H1 (cell line): ENCODE measurements at regions not wholly inside any gene's neighbourhood (a gene's known extent, or its start where the extent isn't known, plus 50 kb on each side); places are given as distances from the start of the nearest gene placed in this dataset.

Experiments
- CTCF ChIA-PET: fragments of 300-600 bp; sonication (Branson Sonifier 250); formaldehyde crosslinking; loops from one replicate; lab custom pipeline; 2021; ENCODE audit not compliant: partially characterized antibody; lab: Charles Lee
- POLR2A ChIA-PET: fragments of 300-600 bp; sonication (Branson Sonifier 250); formaldehyde crosslinking; loops from one replicate; lab custom pipeline; 2021; ENCODE audit warnings: inconsistent platforms; ENCODE audit not compliant: partially characterized antibody; lab: Charles Lee
- DNase-seq, 2 experiments: peaks; one replicate each; pipeline versions ENCODE4 v3.0.0 to v3.0.0-alpha.2; 2010 to 2022; ENCODE audit warnings: low spot score in 2 of 2, low read depth in 1 of 2, mixed read lengths in 1 of 2
- FAIRE-seq: peaks from 2 replicates; lab custom pipeline; 2011; peaks lifted over from hg19 to GRCh38; lab: Jason Lieb, UNC
- H2AFZ ChIP-seq: 2 replicates; pipeline ENCODE4 v1.8.1; 2012; ENCODE audit warnings: low read length, inconsistent platforms
- H2AK5ac ChIP-seq: 2 replicates; pipeline ENCODE4 v1.6.1; 2013; ENCODE audit warnings: low read depth, low read length
- H2BK120ac ChIP-seq: replicated peaks from 2 replicates; pipeline ENCODE3; 2013; ENCODE audit warnings: low read depth, low read length, inconsistent platforms
- H2BK12ac ChIP-seq: 2 replicates; pipeline ENCODE4 v1.6.1; 2013; ENCODE audit warnings: low read depth, low read length
- H2BK15ac ChIP-seq: 2 replicates; pipeline ENCODE4 v1.6.1; 2013; ENCODE audit warnings: low read length
- H2BK20ac ChIP-seq: 2 replicates; pipeline ENCODE4 v1.6.1; 2013; ENCODE audit warnings: low read length
- H2BK5ac ChIP-seq: 2 replicates; pipeline ENCODE4 v1.6.1; 2013; ENCODE audit warnings: low read depth, low read length
- H3K14ac ChIP-seq: 2 replicates; pipeline ENCODE4 v1.6.1; 2013; ENCODE audit warnings: inconsistent platforms; ENCODE audit not compliant: insufficient read length
- H3K18ac ChIP-seq: 2 replicates; pipeline ENCODE4 v1.6.1; 2013; ENCODE audit warnings: low read length; ENCODE audit errors: extremely low read depth
- H3K23ac ChIP-seq: 2 replicates; pipeline ENCODE4 v1.6.1; 2013; ENCODE audit warnings: inconsistent platforms; ENCODE audit not compliant: insufficient read length
- H3K23me2 ChIP-seq: 2 replicates; pipeline ENCODE4 v1.6.1; 2013; ENCODE audit warnings: low read depth, low read length
- H3K27ac ChIP-seq: 2 replicates; pipeline ENCODE4 v1.6.1; 2011; ENCODE audit warnings: low read depth, low read length, inconsistent platforms
- H3K27me3 ChIP-seq, 4 experiments: replicated peaks in 1 of 4; 1 replicate in 1 of 4; 2 replicates in 3 of 4; pipeline versions ENCODE4 v1.6.1 to v1.8.1; 2011 to 2013; ENCODE audit warnings: low read length in 3 of 4, mild to moderate bottlenecking in 3 of 4, inconsistent platforms in 2 of 4, mixed read lengths in 2 of 4, moderate library complexity in 1 of 4; ENCODE audit not compliant: control insufficient read depth in 3 of 4, insufficient read depth in 3 of 4; ENCODE audit errors: extremely low read depth in 1 of 4
- H3K36me3 ChIP-seq, 4 experiments: 2 replicates each; pipeline versions ENCODE4 v1.6.1 to v1.8.1; 2011 to 2013; ENCODE audit warnings: mild to moderate bottlenecking in 4 of 4, low read length in 3 of 4, moderate library complexity in 2 of 4, control low read depth in 1 of 4, inconsistent platforms in 1 of 4; ENCODE audit not compliant: insufficient read depth in 4 of 4, control insufficient read depth in 2 of 4
- H3K4ac ChIP-seq: replicated peaks from 2 replicates; pipeline ENCODE3; 2013; ENCODE audit warnings: low read length, low read depth, mixed read lengths, inconsistent platforms; ENCODE audit not compliant: insufficient read length
- H3K4me1 ChIP-seq, 4 experiments: replicated peaks in 1 of 4; 1 replicate in 1 of 4; 2 replicates in 3 of 4; pipeline versions ENCODE4 v1.6.1 to v1.8.1; 2011 to 2013; ENCODE audit warnings: low read length in 3 of 4, inconsistent platforms in 2 of 4, mixed read lengths in 1 of 4; ENCODE audit not compliant: insufficient read depth in 4 of 4, control insufficient read depth in 3 of 4
- H3K4me2 ChIP-seq, 2 experiments: 2 replicates each; pipeline versions ENCODE4 v1.6.1 to v1.8.1; 2011 to 2013; ENCODE audit warnings: low read depth in 2 of 2, low read length in 2 of 2, control low read depth in 1 of 2, inconsistent platforms in 1 of 2, mild to moderate bottlenecking in 1 of 2; ENCODE audit not compliant: insufficient read depth in 1 of 2
- H3K4me3 ChIP-seq, 4 experiments: fragments of 200-600, 300-600 bp in 1 of 4; sonication (generic), shearing (Covaris generic), sonication (Bioruptor Twin) in 1 of 4; 2 replicates each; pipeline versions ENCODE4 v1.5.1 to v1.8.1; 2011 to 2016; ENCODE audit warnings: low read length in 4 of 4, low read depth in 3 of 4, control low read depth in 2 of 4, inconsistent platforms in 2 of 4, mild to moderate bottlenecking in 2 of 4, mixed read lengths in 1 of 4, moderate library complexity in 1 of 4; ENCODE audit not compliant: insufficient read depth in 2 of 4; ENCODE audit errors: extremely low read depth in 1 of 4
- H3K56ac ChIP-seq: replicated peaks from 2 replicates; pipeline ENCODE3; 2013; ENCODE audit warnings: low read depth, mild to moderate bottlenecking, mixed read lengths, low read length, inconsistent platforms; ENCODE audit not compliant: insufficient read length
- H3K79me1 ChIP-seq: 2 replicates; pipeline ENCODE4 v1.6.1; 2013; ENCODE audit warnings: low read depth, low read length, control low read depth
- H3K79me2 ChIP-seq, 2 experiments: 2 replicates each; pipeline versions ENCODE4 v1.6.1 to v1.8.1; 2012 to 2013; ENCODE audit warnings: low read length in 2 of 2, mild to moderate bottlenecking in 2 of 2, inconsistent platforms in 1 of 2; ENCODE audit not compliant: insufficient read depth in 2 of 2, control insufficient read depth in 1 of 2
- H3K9ac ChIP-seq, 4 experiments: replicated peaks in 1 of 4; 1 replicate in 1 of 4; 2 replicates in 3 of 4; pipeline versions ENCODE4 v1.6.1 to v1.8.1; 2011 to 2013; ENCODE audit warnings: low read depth in 3 of 4, low read length in 3 of 4, control low read depth in 2 of 4, mild to moderate bottlenecking in 2 of 4, moderate library complexity in 2 of 4, inconsistent platforms in 1 of 4; ENCODE audit errors: extremely low read depth in 1 of 4
- H3K9me3 ChIP-seq, 2 experiments: 2 replicates each; pipeline versions ENCODE4 v1.6.1 to v1.8.1; 2012 to 2013; ENCODE audit warnings: mild to moderate bottlenecking in 2 of 2, moderate library complexity in 2 of 2, control low read depth in 1 of 2, inconsistent platforms in 1 of 2, low read depth in 1 of 2, low read length in 1 of 2, mixed read lengths in 1 of 2; ENCODE audit not compliant: insufficient read depth in 2 of 2
- H4K20me1 ChIP-seq, 2 experiments: replicated peaks in 1 of 2; 2 replicates each; pipeline versions ENCODE3 to v1.8.1; 2011 to 2013; ENCODE audit warnings: inconsistent platforms in 2 of 2, low read length in 2 of 2, mild to moderate bottlenecking in 1 of 2; ENCODE audit not compliant: insufficient read depth in 2 of 2, control insufficient read depth in 1 of 2
- H4K5ac ChIP-seq: 2 replicates; pipeline ENCODE4 v1.6.1; 2013; ENCODE audit warnings: low read length, low read depth, mixed read lengths, inconsistent platforms; ENCODE audit not compliant: insufficient read length
- H4K8ac ChIP-seq: 2 replicates; pipeline ENCODE4 v1.8.0; 2013; ENCODE audit warnings: mild to moderate bottlenecking, moderate library complexity, low read length, inconsistent platforms; ENCODE audit not compliant: insufficient read depth; ENCODE audit errors: extremely low read depth
- H4K91ac ChIP-seq: replicated peaks from 2 replicates; pipeline ENCODE3; 2013; ENCODE audit warnings: low read length, mixed read lengths, inconsistent platforms; ENCODE audit not compliant: insufficient read length
- ATF3 ChIP-seq: IDR thresholded peaks from 2 replicates; pipeline ENCODE4 v1.6.1; 2011; ENCODE audit warnings: low read depth, mild to moderate bottlenecking, low read length; ENCODE audit not compliant: insufficient read depth
- FOSL1 ChIP-seq: IDR thresholded peaks from 2 replicates; pipeline ENCODE4 v1.6.1; 2011; ENCODE audit warnings: mild to moderate bottlenecking, low read depth, low read length, moderate library complexity; ENCODE audit not compliant: insufficient read depth
- MAX ChIP-seq: IDR thresholded peaks from 2 replicates; pipeline ENCODE4 v1.6.1; 2012; ENCODE audit warnings: inconsistent platforms
- RXRA ChIP-seq: IDR thresholded peaks from 2 replicates; pipeline ENCODE4 v1.6.1; 2011; ENCODE audit warnings: low read depth, mild to moderate bottlenecking, low read length, moderate library complexity; ENCODE audit not compliant: insufficient read depth
- SP4 ChIP-seq: IDR thresholded peaks from 2 replicates; pipeline ENCODE4 v1.6.1; 2012; ENCODE audit warnings: low read length, inconsistent platforms
- WGBS, 2 experiments: shearing (Covaris generic) in 1 of 2; methylation state at CpG; one replicate each; pipeline versions ENCODE4 v1.1.6 to v1.1.7; 2013 to 2015; ENCODE audit warnings: low lambda C conversion rate in 2 of 2, mixed read lengths in 2 of 2, inconsistent platforms in 1 of 2, low coverage in 1 of 2, missing lambda C conversion rate in 1 of 2; ENCODE audit not compliant: insufficient replicate concordance in 2 of 2, insufficient coverage in 1 of 2, insufficient read length in 1 of 2; ENCODE audit errors: extremely low coverage in 1 of 2, missing lambda C conversion rate in 1 of 2; 5-methylcytosine and 5-hydroxymethylcytosine counted together

GRCh38 chr3:153328690-153329089, 166.7 kb downstream of the RAP2B start:
- no peaks in the 10 kb centered on the region for H3K79me1 ChIP-seq
- H3K4me2 ChIP-seq, result no peak overlapping the region
- H3K27ac ChIP-seq, result no peak overlapping the region
- H2BK120ac ChIP-seq, result no peak overlapping the region
- FAIRE-seq (no peak), DNase-seq (no peak)
- H3K4me1 ChIP-seq, result peaks cover 0 to 2% (median 0%) of the 10 kb centered on the region in 4 experiments; a peak in 1 of 7 replicates
- no peaks in the 10 kb centered on the region for H4K20me1 ChIP-seq
- H3K4me3 ChIP-seq, result no peak overlapping the region
- H3K36me3 ChIP-seq, result no peaks in the 10 kb centered on the region
- no peak overlapping the region for H2AFZ ChIP-seq
- H3K23me2 ChIP-seq, result no peaks in the 10 kb centered on the region
- H3K27me3 ChIP-seq, result no peaks in the 10 kb centered on the region
- H2BK12ac ChIP-seq, result no peak overlapping the region
- TF ChIP-seq SP4 (no peak), ATF3 (no peak), FOSL1 (no peak), RXRA (no peak), MAX (no peak)
- no peak overlapping the region for H2AK5ac ChIP-seq
- no peak overlapping the region for H3K23ac ChIP-seq
- no peak overlapping the region for H2BK5ac ChIP-seq
- H3K79me2 ChIP-seq, result no peaks in the 10 kb centered on the region
- H2BK20ac ChIP-seq, result no peak overlapping the region
- H4K91ac ChIP-seq, result no peak overlapping the region
- no CpG with 5 or more reads among the region's 2 CpGs for WGBS, 2 experiments
- ChIA-PET CTCF (interaction anchor here (0.7 to 1.1 kb wide), 3 partner anchors 16 to 318 kb away, joined by 3 read pairs; no protein-coding TSS in a partner anchor), POLR2A (no interaction called here)
- no peak overlapping the region for H3K4ac ChIP-seq
- no peak overlapping the region for H3K9ac ChIP-seq
- H3K18ac ChIP-seq, result no peak overlapping the region
- no peaks in the 10 kb centered on the region for H3K9me3 ChIP-seq
- no peak overlapping the region for H4K5ac ChIP-seq
- no peak overlapping the region for H4K8ac ChIP-seq
- H3K14ac ChIP-seq, result no peak overlapping the region
- H2BK15ac ChIP-seq, result no peak overlapping the region
- no peak overlapping the region for H3K56ac ChIP-seq
